SH-SY5Y (cell line): ENCODE measurements at regions not wholly inside any gene's neighbourhood (a gene's known extent, or its start where the extent isn't known, plus 50 kb on each side); places are given as distances from the start of the nearest gene placed in this dataset.

ENCODE experiments used
- GATA2 ChIP-seq: IDR thresholded peaks from 2 replicates; pipeline ENCODE4 v1.6.1; 2011; ENCODE audit warnings: mild to moderate bottlenecking, low read depth, low read length
- GATA3 ChIP-seq: IDR thresholded peaks from 2 replicates; pipeline ENCODE4 v1.6.1; 2011; ENCODE audit warnings: low read depth, mild to moderate bottlenecking, low read length, moderate library complexity

GRCh38 chr18:65941482-65941881 lies 190.7 kb downstream of the CDH7 start:
- no peak for TF ChIP-seq GATA2
- no peak for TF ChIP-seq GATA3
